NCI-H2196 (cell line): ENCODE measurements at regions not wholly inside any gene's neighbourhood (a gene's known extent, or its start where the extent isn't known, plus 50 kb on each side); places are given as distances from the start of the nearest gene placed in this dataset.
A peak's percentile ranks its signal among the peaks of the same experiment; 100 is the strongest.

Experiments used
- DNase-seq: peaks from one replicate; lab custom pipeline; 2025; ENCODE audit not compliant: unreplicated experiment; lab: John Stamatoyannopoulos, UW

GRCh38 chr3:40848421-40848820 is 323.7 kb downstream of the ZNF621 start:
- no peak for DNase-seq

GRCh38 chr3:40850861-40851260 is 326.1 kb downstream of the ZNF621 start:
- DNase-seq, result no peak

GRCh38 chr3:40851836-40852235 is 327.1 kb downstream of the ZNF621 start:
- DNase-seq, result no peak

DNA sequence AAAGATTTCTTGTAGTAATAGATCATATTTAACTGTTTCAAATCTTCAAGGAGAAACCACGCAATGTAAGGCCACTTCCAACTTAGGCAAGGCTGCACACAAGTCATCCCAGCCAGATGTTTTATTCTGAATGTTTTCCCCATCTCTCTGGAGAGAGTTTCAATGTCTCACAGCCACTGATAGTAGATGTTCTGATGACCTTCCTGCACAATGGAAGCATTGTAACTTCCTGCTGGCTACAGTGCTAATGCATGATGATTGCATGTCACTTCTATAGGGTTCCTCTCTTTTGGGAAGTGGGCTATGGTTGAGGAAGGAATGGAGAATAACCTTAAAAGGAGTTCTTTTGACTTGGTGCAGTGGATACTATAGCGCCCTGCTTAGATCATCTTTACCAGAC is 328.0 kb downstream of the ZNF621 start:
- no peak for DNase-seq

GRCh38 chr3:40853474-40853873 is 328.7 kb downstream of the ZNF621 start:
- DNase-seq, result no peak

DNA sequence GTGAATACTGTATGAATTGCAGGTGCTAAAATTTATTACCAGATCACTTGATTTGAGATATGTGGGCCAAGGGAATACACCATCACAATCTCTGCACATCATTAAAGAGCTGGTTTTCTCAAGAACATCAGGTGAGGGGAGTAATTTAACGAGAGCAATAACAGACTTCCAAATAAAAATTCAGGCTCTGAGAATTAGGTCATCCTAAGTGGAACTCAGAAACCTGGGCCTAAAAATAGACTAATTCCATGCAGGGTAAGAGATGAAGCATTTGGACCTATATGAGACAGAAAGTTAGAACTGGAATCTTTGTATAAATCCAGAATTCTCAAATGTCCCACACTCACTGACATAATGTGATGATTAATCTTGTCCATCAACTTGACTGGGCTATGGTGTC is 331.1 kb downstream of the ZNF621 start:
- no peak for DNase-seq

DNA sequence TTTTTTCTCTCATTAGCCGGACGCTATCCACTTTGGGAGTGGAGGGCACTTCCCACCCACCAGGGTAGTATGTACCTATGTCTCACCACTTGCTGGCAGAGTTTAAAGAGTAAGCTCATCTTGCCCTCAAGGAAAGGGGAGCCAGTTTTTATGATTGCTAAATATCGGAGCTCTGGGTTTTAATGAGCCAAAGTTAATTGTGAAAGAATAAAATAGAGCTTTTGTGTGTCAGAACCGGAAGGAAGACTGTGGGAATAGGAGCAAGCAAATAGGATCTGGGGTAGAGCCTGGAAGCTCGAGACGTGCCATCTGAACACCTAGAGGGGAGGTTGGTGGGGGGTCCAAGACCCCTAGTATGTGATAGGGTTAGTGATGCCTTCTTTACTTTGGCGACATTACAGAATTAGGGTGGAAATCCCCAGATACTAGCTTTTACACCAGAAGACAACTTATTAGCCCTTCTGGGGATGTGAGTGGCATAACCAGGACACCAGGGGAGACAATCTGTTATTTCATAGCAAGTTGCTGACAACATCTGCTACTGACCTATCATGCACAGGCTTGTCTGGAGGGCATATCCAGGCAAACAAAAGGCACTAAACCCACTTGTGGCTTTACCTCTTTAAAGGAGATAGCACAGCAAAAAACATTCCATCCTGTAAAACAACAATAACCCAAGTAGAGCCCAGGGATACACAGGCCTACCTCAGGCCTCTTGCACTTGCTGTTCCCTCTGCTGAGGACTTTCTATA is 333.8 kb downstream of the ZNF621 start:
- no peak for DNase-seq

GRCh38 chr3:40862946-40863345 is 336.4 kb upstream of the CTNNB1 start:
- no peak for DNase-seq

DNA sequence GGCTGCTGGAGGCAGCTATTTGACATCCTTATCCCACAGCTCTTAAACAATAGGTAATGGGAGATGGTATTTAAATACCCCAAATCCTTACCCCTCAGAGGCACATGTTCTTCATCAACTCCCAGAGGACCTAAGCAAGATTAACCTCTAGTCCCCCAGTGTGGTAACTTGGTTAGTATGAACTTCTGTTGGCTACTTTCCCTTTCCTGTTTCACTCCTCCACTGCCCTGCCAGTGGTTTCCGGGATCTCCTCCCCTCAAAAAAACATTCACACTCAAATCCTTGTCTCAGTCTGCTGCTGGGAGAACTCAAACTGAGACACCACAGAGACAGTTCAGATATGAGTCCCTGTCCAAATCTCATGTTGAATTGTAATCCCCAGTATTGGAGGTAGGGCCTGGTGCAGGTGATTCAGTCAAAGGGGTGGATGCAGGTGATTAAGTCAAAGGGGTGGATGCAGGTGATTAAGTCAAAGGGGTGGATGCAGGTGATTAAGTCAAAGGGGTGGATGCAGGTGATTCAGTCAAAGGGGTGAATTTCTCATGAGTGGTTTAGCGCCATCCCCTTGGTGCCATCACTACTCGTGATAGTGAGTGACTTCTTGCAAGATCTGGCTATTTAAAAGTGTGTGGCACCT is 335.0 kb upstream of the CTNNB1 start:
- no peak for DNase-seq

GRCh38 chr3:40864915-40865314 is 334.4 kb upstream of the CTNNB1 start:
- DNase-seq, result no peak

DNA sequence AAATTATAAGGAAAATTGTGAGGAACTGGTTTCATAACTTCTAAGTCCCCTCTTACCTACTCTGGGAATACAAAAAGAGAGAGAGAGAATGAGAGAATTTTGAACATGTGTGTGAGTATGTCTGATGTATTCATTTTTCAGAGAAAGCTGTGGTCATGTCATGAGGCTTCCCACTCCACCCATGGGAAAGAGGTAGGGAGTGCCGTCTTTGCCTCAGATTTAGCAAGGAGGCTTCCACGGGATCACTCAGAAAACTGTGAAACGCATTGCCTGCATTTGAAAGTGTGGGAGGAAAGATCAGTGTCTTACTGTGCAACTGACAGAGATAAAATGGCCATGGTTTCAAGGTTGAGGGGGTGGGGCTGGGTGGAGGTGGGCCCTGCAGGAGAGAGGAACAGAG is 331.5 kb upstream of the CTNNB1 start:
- DNase-seq, result no peak

- no peak for DNase-seq
Measured at GRCh38 chr3:40869013-40869412, 330.3 kb upstream of the CTNNB1 start.

DNA sequence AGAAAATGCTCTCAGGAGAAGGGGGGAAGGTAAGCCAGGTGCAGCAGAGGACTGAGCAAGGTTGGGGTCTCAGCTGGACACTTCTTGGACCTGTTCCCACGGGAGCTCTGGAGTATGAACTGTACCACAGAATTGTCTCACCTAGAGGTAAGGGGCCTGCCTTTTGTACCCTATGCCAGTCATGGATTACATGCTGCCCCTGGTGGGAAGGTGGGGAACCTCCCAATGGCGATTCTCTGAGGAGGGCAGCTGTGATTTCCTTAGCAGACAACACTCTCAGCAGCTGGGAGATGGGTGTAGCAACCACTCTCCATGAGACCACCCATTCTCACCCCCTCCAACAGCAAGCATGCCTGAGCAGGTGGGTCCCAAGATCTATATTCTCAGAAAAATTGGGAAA is 329.4 kb upstream of the CTNNB1 start:
- no peak for DNase-seq

DNA sequence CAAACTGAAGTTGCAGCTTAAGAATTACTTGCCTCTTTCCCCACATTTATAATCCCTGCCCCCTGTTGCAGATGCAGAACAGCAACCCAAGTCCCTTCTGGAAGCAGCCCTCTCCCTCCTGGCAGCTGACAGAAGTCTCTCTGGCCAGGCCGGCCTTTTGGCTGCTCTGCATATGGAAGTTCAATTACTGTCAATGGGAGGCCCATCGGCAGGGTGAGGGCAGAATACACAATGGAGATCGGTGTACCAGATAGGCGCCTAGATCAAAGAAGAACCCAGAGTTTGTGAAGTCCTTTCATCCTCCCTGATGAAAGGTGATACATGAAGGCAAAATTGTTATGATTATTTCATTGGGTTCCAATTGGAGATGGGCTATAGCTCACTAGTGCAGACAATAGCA is 327.9 kb upstream of the CTNNB1 start:
- DNase-seq, result no peak

GRCh38 chr3:40872258-40872920 is 326.9 kb upstream of the CTNNB1 start:
- no peak for DNase-seq

- DNase-seq, result peak; percentile 8
Measured at GRCh38 chr3:40873476-40873875, 325.8 kb upstream of the CTNNB1 start.

DNA sequence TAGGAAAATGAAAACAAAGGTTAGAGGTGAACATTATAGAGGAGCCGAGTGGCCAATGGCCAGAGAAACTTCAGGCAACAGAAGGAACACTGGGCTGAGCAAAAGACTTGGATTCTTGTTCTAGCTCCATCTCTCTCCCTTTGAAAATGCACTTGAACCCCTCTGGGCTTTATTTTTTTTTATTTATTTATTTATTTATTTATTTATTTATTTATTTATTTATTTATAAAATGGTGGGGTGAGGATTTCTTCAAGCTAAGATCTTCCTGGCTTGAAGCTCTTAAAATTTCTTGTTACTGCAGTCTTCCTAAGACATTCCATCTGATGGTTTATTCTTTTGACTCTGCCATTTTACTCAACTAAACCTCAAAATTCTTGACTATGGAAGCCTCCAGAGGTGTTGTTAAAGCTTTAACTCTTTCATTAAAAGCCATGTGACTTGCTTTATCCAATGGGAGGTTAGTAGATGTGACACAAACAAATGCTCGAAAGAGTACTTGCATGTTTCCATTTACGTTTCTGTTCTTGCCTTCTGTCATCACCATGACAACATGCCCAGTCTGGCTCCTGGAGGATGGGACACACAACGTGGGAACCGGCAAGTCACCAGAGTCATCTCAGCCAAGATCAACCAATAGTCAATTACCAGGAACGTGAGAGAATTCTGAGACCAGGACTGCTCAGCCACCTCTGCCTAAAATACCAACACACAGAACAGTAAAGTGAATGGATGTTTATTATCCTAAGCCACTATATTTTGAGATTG is 325.2 kb upstream of the CTNNB1 start:
- DNase-seq, result no peak

DNA sequence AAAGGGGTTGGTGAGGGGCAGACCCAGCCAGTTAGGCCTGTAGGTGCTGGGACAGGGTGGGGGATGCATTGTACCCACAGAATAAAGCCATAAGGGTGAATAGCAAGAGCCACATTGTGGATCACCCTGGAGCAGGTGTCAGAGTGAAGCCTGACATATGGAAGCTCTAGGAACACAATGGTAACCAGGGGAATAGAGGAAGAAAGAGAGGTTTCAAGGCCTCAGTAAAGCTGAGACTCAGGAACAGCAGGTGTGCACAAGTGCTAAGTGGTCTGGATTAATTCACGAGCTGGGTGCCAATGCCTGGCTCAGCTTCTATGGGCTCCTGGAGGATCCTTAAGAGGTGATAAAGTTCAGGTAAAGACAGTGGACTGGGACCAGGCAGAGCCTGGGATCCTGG is 323.7 kb upstream of the CTNNB1 start:
- no peak for DNase-seq

DNA sequence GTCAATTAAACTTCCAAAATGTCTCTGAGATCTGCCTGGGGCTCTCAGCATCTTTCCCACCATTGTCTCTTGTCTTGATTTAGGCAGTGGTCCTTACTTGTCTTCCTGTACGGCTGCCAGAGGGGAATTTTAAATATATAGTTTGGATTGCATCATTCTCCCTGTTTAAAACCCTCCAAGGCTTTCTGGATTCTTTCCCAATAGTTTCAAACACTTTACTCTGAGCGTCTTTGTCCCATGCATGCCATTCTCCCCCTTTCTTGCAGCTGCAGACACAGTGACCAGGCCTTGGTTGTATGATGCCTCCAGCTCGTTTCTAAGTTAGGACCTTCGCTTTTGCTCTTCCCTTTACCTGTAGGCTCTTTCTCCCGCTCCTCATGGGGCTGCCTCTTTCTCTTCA is 323.3 kb upstream of the CTNNB1 start:
- no peak for DNase-seq

DNA sequence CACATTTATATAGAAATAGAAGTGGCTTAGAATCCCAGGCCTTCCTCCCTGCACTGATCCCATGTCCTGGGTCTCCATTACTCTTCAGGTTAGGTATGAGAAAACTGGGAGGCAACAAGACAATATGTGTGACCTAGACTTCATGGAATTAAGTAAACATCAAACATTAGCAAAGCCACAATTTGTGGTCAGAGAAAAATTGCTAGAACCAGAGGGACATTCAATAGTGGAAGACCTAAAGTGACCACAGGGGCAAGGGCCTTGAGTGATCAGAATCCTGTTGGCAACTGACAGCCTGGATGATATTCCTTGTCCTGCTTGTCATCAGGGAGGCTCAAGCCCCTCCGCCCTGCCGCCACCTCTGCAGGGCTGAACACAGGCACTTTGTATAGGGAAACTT is 322.8 kb upstream of the CTNNB1 start:
- no peak for DNase-seq

- DNase-seq, result peak; percentile 2
Measured at GRCh38 chr3:40877631-40878463, 321.5 kb upstream of the CTNNB1 start.
